Stomach (tissue), 4 donors: ENCODE measurements at regions not wholly inside any gene's neighbourhood (a gene's known extent, or its start where the extent isn't known, plus 50 kb on each side); places are given as distances from the start of the nearest gene placed in this dataset.

ENCODE experiments used
- POLR2A ChIP-seq, 4 donors: fragments of 450-650 bp; IDR thresholded peaks; one replicate each; pipeline ENCODE4 v1.6.1; 2016; ENCODE audit warnings: antibody characterized with exemption in 4 of 4, control low read depth in 2 of 4, mild to moderate bottlenecking in 1 of 4, moderate library complexity in 1 of 4
- POLR2AphosphoS5 ChIP-seq, 3 donors: sonication (generic); formaldehyde crosslinking; IDR thresholded peaks; one replicate each; pipeline ENCODE4 v1.6.1; 2016; ENCODE audit warnings: antibody characterized with exemption in 3 of 3
- TF ChIP-seq, protein P1 (sequence below), 7 experiments: fragments of 450-650 bp in 4 of 7; fragments of 200-600 bp in 3 of 7; sonication (generic) in 3 of 7; IDR thresholded peaks; one replicate each; pipeline ENCODE4 v1.5.1; 2016 to 2019; ENCODE audit warnings: antibody characterized with exemption in 7 of 7, control low read depth in 2 of 7, mild to moderate bottlenecking in 1 of 7

GRCh38 chr2:172261292-172261691 lies 158.6 kb upstream of the DLX2 start:
- TF ChIP-seq, protein P1, sequence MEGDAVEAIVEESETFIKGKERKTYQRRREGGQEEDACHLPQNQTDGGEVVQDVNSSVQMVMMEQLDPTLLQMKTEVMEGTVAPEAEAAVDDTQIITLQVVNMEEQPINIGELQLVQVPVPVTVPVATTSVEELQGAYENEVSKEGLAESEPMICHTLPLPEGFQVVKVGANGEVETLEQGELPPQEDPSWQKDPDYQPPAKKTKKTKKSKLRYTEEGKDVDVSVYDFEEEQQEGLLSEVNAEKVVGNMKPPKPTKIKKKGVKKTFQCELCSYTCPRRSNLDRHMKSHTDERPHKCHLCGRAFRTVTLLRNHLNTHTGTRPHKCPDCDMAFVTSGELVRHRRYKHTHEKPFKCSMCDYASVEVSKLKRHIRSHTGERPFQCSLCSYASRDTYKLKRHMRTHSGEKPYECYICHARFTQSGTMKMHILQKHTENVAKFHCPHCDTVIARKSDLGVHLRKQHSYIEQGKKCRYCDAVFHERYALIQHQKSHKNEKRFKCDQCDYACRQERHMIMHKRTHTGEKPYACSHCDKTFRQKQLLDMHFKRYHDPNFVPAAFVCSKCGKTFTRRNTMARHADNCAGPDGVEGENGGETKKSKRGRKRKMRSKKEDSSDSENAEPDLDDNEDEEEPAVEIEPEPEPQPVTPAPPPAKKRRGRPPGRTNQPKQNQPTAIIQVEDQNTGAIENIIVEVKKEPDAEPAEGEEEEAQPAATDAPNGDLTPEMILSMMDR (IDR thresholded peaks at IDR 0.05) = no peak
- TF ChIP-seq POLR2A (IDR thresholded peaks at IDR 0.05) = no peak
- no peak for TF ChIP-seq POLR2AphosphoS5 (IDR thresholded peaks at IDR 0.05)
